ENCODE measurements at regions not wholly inside any gene's neighbourhood (a gene's known extent, or its start where the extent isn't known, plus 50 kb on each side); places are given as distances from the start of the nearest gene placed in this dataset.

DNA sequence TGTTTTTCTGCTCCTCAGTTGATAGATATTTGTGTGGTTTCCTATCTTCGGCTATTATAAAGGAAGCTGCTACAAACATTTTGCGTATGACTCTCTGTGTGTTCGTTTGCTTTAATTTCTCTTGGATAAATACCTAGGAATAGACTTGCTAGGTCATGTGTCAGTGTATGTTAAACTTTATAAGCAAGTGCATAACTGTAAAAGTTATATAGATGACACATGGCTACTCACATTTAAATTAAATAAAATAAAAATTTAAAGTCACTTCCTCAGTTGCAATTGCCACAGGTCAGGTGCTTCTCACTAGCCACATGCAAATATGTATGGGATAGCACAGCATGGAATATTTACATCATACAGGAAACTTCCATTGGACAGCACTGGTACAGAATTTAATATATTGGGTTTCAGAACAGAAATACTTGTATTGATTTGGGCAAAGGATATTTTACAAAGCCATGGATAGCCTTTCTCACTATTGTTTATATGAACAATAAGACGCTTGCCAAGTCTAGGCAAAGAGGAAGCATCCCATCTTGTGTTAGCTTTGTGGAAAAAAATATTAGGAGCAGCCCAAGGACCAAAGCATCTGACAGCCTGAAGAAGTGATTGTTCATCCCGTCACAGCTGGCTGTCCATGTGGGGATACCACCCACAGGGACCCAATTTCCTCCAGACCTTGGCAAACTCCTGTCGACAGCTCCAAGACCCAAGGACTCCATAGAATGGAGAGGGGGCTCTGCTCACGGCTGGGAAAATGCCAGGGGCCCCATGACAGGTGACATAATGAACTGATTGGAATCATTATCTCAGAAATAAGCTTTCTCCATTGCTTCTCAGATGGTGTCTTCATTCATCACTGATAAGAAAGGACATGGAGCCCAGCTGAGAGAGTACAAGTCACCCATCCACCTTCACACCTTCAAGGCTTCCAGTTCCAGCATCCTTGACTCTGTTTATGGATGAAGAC, 196.7 kb downstream of the SH3BP4 start:
- Histone ChIP-seq H3K4me2 (ENCODE audit: insufficient read depth in 1 of 2, low read depth in 2 of 2, low read length in 2 of 2) (no peak overlapping the region), H3K23ac (ENCODE audit: insufficient read length) (no peak overlapping the region), H3K79me1 (ENCODE audit: low read depth, low read length) (no peaks in the 10 kb centered on the region), H3K4me1 (replicated peaks in 1 of 4; ENCODE audit: control insufficient read depth in 3 of 4, insufficient read depth in 4 of 4, low read length in 3 of 4) (no peaks in the 10 kb centered on the region), H4K91ac (replicated peaks; ENCODE audit: insufficient read length, low read length) (no peak overlapping the region), H3K79me2 (ENCODE audit: control insufficient read depth in 1 of 2, insufficient read depth in 2 of 2, low read length in 2 of 2) (no peaks in the 10 kb centered on the region), H3K27me3 (replicated peaks in 1 of 4; ENCODE audit: control insufficient read depth in 3 of 4, extremely low read depth in 1 of 4, insufficient read depth in 3 of 4, low read length in 3 of 4) (no peaks in the 10 kb centered on the region; a peak in 1 of 7 replicates), H2BK120ac (replicated peaks; ENCODE audit: low read depth, low read length) (no peak overlapping the region), H2BK15ac (ENCODE audit: low read length) (no peak overlapping the region), H3K4me3 (ENCODE audit: extremely low read depth in 1 of 4, insufficient read depth in 2 of 4, low read depth in 3 of 4, low read length in 4 of 4) (no peak overlapping the region), H3K36me3 (ENCODE audit: control insufficient read depth in 2 of 4, insufficient read depth in 4 of 4, low read length in 3 of 4) (no peaks in the 10 kb centered on the region), H3K23me2 (ENCODE audit: low read depth, low read length) (no peaks in the 10 kb centered on the region), H2AK5ac (ENCODE audit: low read depth, low read length) (no peak overlapping the region), H3K27ac (ENCODE audit: low read depth, low read length) (no peak overlapping the region), H4K8ac (ENCODE audit: extremely low read depth, insufficient read depth, low read length) (no peak overlapping the region), H3K14ac (ENCODE audit: insufficient read length) (no peak overlapping the region), H3K9ac (replicated peaks in 1 of 4; ENCODE audit: extremely low read depth in 1 of 4, low read depth in 3 of 4, low read length in 3 of 4) (no peak overlapping the region), H3K56ac (replicated peaks; ENCODE audit: insufficient read length, low read depth, low read length) (no peak overlapping the region), H2BK20ac (ENCODE audit: low read length) (no peak overlapping the region), H2AFZ (ENCODE audit: low read length) (no peak overlapping the region), H3K18ac (ENCODE audit: extremely low read depth, low read length) (no peak overlapping the region), H2BK5ac (ENCODE audit: low read depth, low read length) (no peak overlapping the region), H3K4ac (replicated peaks; ENCODE audit: insufficient read length, low read depth, low read length) (no peak overlapping the region), H2BK12ac (ENCODE audit: low read depth, low read length) (no peak overlapping the region), H4K5ac (ENCODE audit: insufficient read length, low read depth, low read length) (no peak overlapping the region), H4K20me1 (replicated peaks in 1 of 2; ENCODE audit: control insufficient read depth in 1 of 2, insufficient read depth in 2 of 2, low read length in 2 of 2) (no peaks in the 10 kb centered on the region), H3K9me3 (ENCODE audit: insufficient read depth in 2 of 2, low read depth in 1 of 2, low read length in 1 of 2) (no peaks in the 10 kb centered on the region)
- ChIA-PET CTCF (ENCODE audit: partially characterized antibody) (interaction anchor here (0.9 to 2.7 kb wide), 3 partner anchors 11 to 447 kb away, joined by 3 to 8 read pairs (median 6); no protein-coding TSS in a partner anchor), POLR2A (ENCODE audit: partially characterized antibody) (no interaction called here)
- FAIRE-seq (no peak), DNase-seq (ENCODE audit: low read depth in 1 of 2, low spot score in 2 of 2) (no peak)
- WGBS, 2 experiments (ENCODE audit: extremely low coverage in 1 of 2, insufficient coverage in 1 of 2, insufficient read length in 1 of 2, insufficient replicate concordance in 2 of 2, low coverage in 1 of 2, low lambda C conversion rate in 2 of 2, missing lambda C conversion rate in 1 of 2): 92% methylated on average over 7 of the region's 7 CpGs; no CpG with 5 or more reads in 1 of the 2 experiments
- TF ChIP-seq SP1 (IDR thresholded peaks at IDR 0.05; ENCODE audit: low read depth, low read length): no peak
- no peak for TF ChIP-seq TAF7 (optimal IDR thresholded peaks at IDR 0.05; ENCODE audit: borderline replicate concordance, low read depth, low read length)
- no peak for TF ChIP-seq HDAC2 (IDR thresholded peaks at IDR 0.05; ENCODE audit: borderline replicate concordance in 1 of 2, low read depth in 2 of 2, low read length in 2 of 2)
- TF ChIP-seq RFX5 (IDR thresholded peaks at IDR 0.05; ENCODE audit: borderline replicate concordance, low read depth, low read length): no peak
- TF ChIP-seq POLR2AphosphoS5 (IDR thresholded peaks at IDR 0.05; ENCODE audit: low read depth, low read length): no peak
- no peak for TF ChIP-seq RBBP5 (IDR thresholded peaks at IDR 0.05; ENCODE audit: borderline replicate concordance, low read depth, low read length)
